Activated CD8-positive, alpha-beta memory T cell treated with anti-CD3 and anti-CD28 coated beads for 36 hours (primary cell): ENCODE measurements at regions not wholly inside any gene's neighbourhood (a gene's known extent, or its start where the extent isn't known, plus 50 kb on each side); places are given as distances from the start of the nearest gene placed in this dataset.

Experiments used
- CTCF ChIA-PET: fragments of 350-600 bp; sonication (Branson Sonifier 250); formaldehyde crosslinking; loops from one replicate; lab custom pipeline; 2021; ENCODE audit warnings: antibody characterized with exemption; lab: Charles Lee
- POLR2A ChIA-PET: fragments of 350-600 bp; sonication (Branson Sonifier 250); formaldehyde crosslinking; loops from one replicate; lab custom pipeline; 2021; ENCODE audit warnings: antibody characterized with exemption; lab: Charles Lee

DNA sequence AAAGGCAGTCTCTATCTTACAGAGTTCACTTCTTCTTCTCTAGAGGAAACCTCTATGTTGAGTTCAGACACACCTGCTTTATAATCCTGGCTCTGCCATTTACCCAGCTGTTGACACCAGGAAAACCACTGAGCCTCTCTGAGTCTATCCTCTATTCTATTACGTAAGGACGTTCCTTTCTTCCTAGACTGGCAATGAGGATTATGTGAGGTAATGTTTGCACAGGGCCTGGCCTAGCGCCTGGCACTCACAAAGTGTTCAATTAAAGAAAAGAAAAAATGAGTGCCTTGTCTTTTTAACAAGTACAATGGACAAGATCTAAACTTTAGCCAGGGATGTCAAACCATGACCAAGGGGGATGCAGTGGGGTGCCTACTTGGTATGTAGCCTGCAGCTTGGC lies 641.9 kb upstream of the TBX3 start:
- CTCF ChIA-PET, result interaction anchor here (1.1 kb wide), 1 partner anchor 152 kb away, joined by 4 read pairs; no protein-coding TSS in a partner anchor
- POLR2A ChIA-PET, result no interaction called here

DNA sequence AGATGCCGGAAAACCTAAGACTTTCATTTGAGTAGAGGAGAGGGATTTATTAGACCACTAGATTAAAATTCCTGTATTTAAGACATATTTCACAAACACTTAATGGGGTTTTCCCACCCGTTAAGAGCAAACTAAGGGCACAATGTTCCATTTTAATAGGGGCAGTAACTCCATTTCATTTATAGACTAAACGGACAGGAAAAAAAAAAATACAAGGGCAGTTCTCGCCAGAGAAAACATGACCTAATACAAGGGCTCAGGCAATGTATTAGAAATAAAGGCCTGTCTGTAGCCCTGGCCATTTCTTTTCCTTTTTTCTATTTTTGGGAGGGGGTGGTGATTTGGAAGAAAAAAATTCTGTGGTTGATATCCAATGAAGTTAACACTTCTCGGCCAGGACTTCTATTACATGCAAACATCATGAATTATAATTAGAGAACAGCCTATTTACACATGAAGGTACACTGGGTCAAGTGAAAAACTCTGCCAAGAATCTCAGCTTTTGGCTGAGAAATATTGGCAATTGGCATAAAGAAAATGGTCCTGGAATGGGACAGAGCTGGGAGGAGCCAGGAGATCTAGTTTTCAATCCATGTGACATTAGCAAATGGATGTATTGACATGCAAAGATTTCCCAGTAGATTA lies 641.1 kb upstream of the TBX3 start:
- ChIA-PET POLR2A (no interaction called here), CTCF (no interaction called here)

DNA sequence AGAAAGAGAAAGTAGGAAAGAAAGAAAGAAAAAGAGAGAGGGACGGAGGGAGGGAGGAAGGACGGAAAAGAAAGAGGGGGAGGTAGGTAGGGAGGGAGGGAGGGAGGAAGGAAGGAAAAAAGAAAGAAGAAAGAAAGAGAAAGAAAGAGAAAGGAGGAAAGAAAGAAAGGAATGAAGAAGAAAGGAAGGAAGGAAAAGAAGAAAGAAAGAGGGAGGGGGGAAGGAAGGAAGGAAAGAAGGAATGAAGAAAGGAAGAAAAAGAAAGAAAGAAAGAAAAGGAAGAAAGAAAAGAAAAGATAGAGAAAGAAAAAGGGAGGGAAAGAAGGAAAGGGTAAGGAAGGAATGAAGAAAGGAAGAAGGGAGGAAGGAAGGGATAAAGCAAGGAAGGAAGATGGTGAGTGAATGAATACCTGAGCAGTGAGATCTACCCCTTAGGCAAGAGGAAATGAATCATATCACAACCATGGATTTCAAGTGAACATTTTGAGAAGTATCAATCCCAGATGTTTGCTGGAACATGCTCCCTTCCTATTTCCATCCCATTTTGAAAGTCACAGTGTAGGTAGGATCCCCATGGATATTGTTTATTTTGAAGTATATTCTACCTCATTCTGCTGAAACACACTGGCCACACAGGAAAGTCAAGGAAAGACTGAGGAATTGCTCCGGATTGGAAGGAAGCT lies 639.4 kb upstream of the TBX3 start:
- ChIA-PET POLR2A (no interaction called here), CTCF (no interaction called here)

DNA sequence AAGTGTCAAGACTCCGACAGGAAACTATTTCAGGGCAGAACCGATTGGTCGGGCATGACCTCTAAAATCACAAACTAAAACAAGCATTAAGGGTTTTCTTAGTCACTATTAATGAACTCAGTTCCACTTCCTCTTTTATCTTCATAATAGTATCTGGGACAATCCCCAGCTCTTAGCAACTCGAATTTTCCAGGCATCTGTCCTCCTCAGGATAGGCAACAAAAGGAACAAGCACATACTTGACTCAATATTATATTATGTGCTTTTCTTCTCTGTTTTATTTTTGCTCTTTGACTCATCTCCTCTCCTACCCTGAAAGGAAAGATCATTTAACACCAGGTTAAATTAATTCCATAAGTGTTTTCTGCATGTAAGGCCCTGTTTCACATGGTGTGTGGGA lies 638.3 kb upstream of the TBX3 start:
- CTCF ChIA-PET, result no interaction called here

DNA sequence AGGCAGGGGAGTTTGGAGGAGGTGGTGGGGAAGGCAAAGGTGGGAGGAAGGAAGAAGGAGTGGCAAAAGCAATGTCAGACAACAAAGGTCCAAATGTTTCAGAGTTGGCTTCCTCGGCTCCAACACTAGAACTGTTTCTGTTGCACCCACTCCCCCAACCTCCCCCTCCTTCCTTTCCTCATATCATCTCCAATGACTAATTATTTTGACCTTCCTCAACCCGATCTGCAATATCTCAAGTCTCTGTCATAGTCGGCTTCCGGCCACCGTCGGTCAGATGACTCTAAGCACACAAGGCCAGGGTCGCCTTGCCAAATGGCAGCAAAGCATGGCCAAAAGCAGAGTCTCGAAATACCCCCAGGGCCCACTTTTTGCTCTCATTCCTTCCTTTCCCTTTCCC lies 637.0 kb upstream of the TBX3 start:
- ChIA-PET CTCF (no interaction called here), POLR2A (no interaction called here)

More for the DNA sequence above, 638.3 kb upstream of the TBX3 start:
- POLR2A ChIA-PET, result no interaction called here

DNA sequence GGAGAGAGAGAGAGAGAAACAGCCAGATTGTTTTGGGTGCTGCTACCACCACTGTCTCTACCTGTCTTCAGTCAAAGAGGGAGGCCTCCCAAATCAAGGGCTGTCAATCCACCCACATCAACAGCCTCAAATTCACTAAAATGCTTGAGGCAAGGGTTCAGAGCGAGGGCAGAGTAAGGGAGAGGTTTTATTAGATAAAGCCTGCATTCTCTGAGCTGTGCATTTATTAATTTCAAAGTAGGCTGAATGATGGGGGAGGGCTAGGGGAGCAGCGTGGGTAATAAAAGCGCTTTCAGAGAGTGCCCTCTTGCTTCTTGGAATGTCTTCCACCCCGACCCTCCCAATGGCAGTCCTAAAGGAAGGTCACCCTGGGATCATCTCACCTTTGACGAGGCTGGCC lies 636.5 kb upstream of the TBX3 start:
- ChIA-PET CTCF (no interaction called here), POLR2A (no interaction called here)

DNA sequence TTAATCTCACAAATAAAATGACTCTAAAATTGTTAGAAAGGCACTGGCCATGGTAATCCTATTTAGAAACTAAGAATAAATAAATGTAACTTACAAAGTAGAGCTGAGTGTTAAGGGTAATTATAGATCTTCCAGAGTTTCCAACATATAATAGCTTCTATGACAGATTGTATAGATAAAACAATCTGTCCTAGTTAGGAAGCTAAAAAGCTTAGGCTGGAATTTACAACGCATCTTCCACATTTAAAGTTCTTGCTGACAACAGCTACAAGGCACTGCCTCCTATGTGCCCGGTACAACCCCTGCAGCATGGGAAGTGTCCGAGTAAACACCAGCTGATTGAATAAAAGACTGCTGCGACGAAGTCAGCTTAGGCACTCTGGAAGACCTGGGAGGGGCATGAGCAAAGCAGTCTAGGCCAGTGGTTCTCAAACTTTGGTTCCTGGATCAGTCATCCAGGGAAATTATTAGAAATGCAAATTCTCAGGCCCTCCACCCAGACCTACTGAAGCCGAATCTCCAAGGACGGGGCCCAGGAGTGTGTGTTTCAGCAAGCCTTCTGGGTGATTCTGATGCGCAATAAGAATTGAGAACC lies 635.6 kb upstream of the TBX3 start:
- POLR2A ChIA-PET, result no interaction called here
- CTCF ChIA-PET, result no interaction called here

DNA sequence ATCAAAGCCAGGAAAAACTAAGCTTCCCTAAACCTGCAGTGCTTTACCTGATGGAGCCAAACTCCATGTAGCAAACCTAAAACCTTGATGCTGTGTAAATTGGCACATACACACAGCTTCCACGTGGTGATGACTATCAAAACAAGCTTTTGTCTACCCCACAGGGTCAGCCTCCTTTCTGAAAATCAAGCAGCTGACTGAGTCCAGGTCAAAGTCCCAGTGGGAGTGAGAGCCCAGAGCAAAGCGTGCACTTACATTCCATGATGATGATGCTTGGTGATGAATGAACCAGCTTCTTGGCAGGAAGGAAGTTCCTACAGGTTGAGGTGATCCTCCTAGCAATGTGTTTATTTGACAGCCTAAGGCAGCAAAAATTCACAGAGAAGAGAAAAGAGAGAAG lies 630.0 kb upstream of the TBX3 start:
- CTCF ChIA-PET, result no interaction called here

DNA sequence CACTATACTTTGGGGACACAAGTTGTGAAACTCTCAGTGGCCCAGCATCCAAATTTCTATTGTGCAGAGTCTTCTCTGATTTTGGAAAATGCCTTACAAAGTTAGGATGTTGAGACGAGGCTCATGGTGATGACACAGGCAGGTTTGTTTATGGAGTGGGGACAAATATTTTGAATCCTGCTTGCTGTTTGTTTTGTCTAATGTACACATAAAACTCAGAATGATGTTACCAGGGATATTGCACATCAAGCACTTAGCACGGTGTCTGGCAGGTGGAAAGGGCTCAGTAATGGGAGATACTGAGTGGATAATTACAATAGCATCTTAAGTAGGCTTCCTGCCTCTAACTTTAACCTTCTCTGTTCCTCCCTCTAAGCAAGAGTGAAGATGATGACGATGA lies 628.9 kb upstream of the TBX3 start:
- CTCF ChIA-PET, result no interaction called here
- POLR2A ChIA-PET, result no interaction called here

More for the DNA sequence above, 630.0 kb upstream of the TBX3 start:
- POLR2A ChIA-PET, result no interaction called here

DNA sequence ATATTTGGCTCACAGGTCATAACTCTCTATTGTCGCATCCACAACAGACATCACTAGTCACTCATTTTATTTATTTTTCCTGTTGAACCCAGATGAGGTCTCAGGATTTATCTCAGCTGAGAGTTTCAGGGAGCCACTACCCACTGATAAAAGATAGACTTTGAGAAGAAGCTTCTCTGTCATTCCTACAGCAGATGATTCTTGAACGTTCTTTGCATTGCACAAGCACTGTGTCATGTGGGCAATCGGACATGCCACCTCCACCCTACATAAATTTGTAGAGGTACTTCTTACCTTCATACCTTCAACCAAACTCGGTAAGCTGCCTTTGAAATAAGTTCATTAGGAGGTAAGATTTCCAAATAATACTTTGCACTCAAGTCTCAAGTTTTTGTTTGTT lies 627.9 kb upstream of the TBX3 start:
- ChIA-PET CTCF (interaction anchor here (0.6 kb wide), 1 partner anchor 8 kb away, joined by 4 read pairs; no protein-coding TSS in a partner anchor), POLR2A (no interaction called here)

DNA sequence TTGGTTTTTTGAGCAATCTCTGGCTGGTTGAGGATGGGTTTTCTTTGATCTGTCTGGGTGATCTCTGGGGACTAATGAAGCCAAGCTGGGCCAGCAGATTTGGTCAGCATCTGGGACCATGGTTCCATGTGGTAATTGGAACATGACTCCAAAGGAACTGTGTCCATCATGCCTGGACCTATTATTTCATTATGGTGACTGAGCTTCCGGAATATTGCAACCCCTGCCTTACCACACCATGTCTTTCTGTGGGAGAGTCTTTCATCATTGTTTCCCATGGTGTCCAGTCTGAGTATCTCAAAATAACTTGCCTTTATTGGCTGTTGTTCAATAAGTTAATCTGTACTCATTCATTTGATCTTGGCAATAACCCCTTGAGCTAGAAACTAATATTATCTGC lies 624.9 kb upstream of the TBX3 start:
- ChIA-PET POLR2A (no interaction called here), CTCF (no interaction called here)

DNA sequence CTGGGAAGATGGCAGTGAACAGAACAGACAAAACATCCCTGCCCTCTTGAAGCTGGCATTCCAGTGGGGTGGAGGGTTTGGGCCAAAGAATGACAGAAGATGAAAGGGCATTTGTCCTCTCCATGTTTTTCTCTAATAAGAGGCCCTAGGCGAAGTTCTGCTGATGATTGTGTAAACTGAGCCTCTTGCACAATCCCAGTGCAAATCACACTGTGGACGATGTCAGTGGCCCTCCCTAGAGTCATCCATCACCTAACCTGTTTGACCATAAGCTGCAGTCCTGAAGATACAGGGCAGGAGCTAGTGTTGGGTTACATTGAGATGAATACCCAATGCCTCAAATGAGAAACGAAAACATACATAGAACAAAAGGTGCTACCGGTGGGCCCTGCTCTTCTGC lies 622.4 kb upstream of the TBX3 start:
- POLR2A ChIA-PET, result no interaction called here
- CTCF ChIA-PET, result no interaction called here

DNA sequence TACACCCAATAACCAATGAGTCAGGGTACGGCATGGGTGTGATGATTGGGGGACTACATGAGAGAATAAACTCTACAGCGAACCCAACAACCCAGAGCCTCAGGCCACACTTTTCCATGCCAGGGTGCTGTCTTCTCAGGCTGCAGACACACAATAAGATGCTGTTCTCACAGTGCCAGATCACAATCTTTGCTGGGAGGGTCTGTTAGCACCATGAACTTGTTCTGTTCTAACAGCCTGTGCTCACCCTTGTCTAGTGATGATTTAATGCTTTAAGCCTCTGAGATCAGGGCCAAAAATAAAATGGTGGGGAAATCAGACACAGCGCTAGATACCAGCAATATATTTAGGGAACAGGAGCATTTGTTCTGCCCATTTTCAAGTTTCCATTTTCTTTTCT lies 621.9 kb upstream of the TBX3 start:
- ChIA-PET CTCF (no interaction called here), POLR2A (no interaction called here)

DNA sequence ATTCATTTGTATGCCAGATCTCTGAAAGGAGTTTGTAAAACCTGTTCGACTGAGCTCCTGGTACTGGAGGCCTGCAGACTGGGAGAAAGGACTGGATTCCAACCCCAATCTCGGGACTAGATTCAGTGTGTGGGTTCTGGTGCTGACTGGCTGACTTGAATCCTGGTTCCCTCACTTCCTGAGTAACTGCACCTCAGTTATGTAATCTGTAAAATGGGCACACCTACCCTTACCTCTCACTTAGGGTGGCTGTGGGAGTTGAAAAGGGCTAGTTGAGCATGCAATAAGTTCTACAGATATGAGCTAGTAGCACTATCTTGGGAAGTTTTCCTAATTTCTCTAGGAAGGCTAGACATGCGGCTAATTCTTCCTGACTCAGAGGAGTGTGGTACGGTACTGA lies 621.3 kb upstream of the TBX3 start:
- POLR2A ChIA-PET, result no interaction called here

DNA sequence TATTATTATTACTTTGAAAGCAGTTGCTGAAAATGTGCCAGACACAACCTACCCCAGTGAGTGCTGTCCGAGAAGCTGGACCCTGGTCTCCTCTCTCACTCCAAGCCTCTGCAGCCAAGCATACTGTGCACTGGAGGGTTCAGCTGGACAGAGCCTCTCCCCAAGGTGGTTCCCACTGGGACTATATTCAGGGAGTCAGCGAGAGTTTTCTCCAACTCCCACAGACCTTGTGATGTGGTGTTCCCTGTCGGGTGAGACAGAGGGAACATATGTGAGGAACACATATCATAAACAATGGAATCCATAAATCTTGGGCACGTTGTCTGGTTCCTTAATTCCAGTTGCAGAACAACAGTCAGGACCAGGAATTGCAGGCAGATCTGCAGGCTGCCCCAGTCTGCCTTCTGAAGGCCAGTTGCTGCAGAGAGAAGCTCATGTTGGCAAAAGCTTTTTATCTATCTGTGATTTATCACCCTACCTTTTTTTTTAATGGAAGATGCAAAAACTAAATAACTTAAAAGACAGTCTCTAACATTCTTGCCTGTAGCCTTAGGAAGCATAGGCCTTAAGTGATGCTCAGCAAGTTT lies 619.8 kb upstream of the TBX3 start:
- ChIA-PET POLR2A (no interaction called here), CTCF (interaction anchor here (0.6 kb wide), 1 partner anchor 8 kb away, joined by 4 read pairs; no protein-coding TSS in a partner anchor)

More for the DNA sequence above, 621.3 kb upstream of the TBX3 start:
- CTCF ChIA-PET, result no interaction called here

DNA sequence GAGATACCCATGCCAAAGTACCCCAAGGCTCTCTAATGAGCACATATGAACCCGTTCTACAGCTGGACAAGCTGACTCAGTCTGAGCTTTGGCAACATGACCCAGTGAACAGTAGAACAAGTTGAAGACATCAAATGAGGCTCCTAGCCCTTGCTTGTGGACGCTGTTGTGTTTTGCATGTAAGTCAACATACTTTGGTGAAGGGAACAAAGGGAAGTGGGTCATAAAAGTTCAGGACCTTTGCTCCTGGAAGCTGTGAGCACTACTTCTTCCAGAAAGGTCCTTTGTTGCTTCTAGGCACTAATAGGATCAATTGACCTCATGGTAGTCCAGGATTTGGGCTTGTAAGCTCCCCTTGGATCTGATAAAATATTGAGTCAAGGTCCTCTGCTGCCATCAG lies 613.5 kb upstream of the TBX3 start:
- ChIA-PET CTCF (no interaction called here), POLR2A (no interaction called here)

DNA sequence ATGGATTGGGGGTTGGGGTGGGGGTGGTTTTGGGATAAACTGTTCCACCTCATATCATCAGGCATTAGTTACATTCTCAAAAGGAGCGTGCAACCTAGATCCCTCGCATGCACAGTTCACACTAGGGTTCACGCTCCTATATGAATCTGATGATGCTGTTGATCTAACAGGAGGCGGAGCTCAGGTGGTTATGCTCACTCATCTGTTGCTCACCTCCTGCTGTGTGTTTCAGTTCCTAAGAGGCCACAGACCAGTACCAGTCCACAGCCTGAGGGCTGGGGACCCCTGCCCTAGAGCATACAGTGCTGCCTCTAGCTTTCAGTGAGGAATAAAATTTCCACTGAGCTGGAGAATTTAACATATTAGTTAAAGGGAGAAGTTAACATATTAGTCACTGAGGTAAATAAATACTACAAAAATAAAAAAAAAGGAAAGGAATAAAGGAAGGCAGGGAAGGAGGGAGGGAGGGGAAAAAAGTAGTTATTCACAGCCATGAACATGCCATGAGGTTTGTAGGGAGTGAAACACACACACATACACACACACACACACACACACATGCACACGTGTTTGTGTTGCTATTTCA lies 612.7 kb upstream of the TBX3 start:
- POLR2A ChIA-PET, result no interaction called here
- CTCF ChIA-PET, result interaction anchor here (0.6 kb wide), 1 partner anchor 281 kb away, joined by 6 read pairs; no protein-coding TSS in a partner anchor

DNA sequence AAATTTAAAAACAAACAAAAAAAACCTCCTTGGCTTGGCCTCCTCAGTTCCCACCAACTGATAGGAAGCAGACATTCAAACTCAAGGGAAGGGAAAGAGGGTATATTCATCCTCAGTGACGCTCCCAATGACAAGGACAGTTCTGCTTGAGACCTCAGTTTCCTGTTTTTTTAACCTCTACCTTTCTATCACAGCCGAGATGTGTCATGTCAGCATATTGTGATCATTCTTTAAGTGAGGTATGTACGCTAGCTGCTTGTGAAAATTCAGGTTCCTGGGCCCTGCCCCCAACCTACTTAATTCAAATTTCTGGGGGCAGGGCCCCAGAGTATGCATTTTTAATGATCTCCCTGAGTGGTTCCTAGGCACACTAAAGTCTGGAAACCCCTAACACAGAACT lies 611.9 kb upstream of the TBX3 start:
- ChIA-PET POLR2A (no interaction called here), CTCF (interaction anchor here (0.6 kb wide), 1 partner anchor 282 kb away, joined by 6 read pairs; no protein-coding TSS in a partner anchor)

DNA sequence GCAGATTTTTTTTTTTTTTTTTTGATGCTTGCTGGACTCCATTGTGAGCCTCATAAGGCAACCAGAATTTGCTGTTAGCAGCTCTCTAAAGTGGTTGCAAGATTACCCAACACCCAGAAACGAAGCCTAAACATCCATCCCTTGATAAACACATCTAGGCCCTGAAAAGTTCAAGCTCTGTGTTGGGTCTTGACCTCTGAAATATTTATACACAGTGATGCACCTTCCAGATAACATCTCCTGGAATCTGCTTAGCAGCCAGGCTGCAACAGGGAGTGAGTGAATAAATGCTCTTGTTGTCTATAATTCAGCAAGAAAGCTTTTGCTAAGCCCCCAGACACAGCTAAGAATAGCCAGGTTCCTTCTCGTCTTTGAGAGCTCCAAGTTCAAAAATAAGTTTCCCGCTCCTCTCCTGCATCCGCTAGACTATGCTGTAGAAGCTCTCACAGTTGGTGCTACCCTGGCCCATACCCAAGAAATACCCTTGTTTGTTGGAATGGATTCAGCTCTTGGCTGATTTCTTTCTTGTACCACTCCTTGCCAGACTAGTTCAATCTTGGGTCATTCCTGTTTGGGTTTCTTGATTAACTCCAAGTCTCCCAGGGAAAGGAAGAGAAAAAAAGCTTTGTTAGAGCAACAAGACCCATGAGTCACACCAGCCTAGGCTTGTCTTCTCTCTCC lies 610.6 kb upstream of the TBX3 start:
- POLR2A ChIA-PET, result interaction anchor here (0.6 kb wide), 1 partner anchor 558 kb away, joined by 3 read pairs; no protein-coding TSS in a partner anchor
- CTCF ChIA-PET, result no interaction called here
